HEK293T (cell line): ENCODE measurements at regions not wholly inside any gene's neighbourhood (a gene's known extent, or its start where the extent isn't known, plus 50 kb on each side); places are given as distances from the start of the nearest gene placed in this dataset.

Experiments
- FOXA1 ChIP-seq: fragments of 450-650 bp; IDR thresholded peaks from 2 replicates; pipeline ENCODE4 v1.6.1; 2016; ENCODE audit warnings: mild to moderate bottlenecking
- FOXM1 ChIP-seq: fragments of 450-650 bp; IDR thresholded peaks from 2 replicates; pipeline ENCODE4 v1.6.1; 2017; ENCODE audit warnings: mild to moderate bottlenecking, borderline replicate concordance
- LEF1 ChIP-seq: fragments of 450-650 bp; IDR thresholded peaks from 2 replicates; pipeline ENCODE4 v1.6.1; 2017; ENCODE audit warnings: mild to moderate bottlenecking, borderline replicate concordance
- PKNOX1 ChIP-seq: fragments of 450-650 bp; IDR thresholded peaks from 2 replicates; pipeline ENCODE4 v1.6.1; 2016
- ZNF384 ChIP-seq: fragments of 450-650 bp; IDR thresholded peaks from 2 replicates; pipeline ENCODE4 v1.6.1; 2016

- TF ChIP-seq LEF1 (no peak), FOXA1 (no peak), ZNF384 (no peak), PKNOX1 (no peak), FOXM1 (no peak)
These were observed 245.3 kb downstream of the SETD4 start for GRCh38 chr21:35814858-35815619.
